Neuron (in vitro differentiated cells): ENCODE measurements at regions not wholly inside any gene's neighbourhood (a gene's known extent, or its start where the extent isn't known, plus 50 kb on each side); places are given as distances from the start of the nearest gene placed in this dataset.

Experiments
- H2AFZ ChIP-seq: one replicate; pipeline ENCODE4 v1.6.1; 2013; ENCODE audit warnings: low read depth, mild to moderate bottlenecking, inconsistent platforms, low read length, moderate library complexity
- H3K27me3 ChIP-seq: one replicate; pipeline ENCODE4 v1.6.1; 2013; ENCODE audit warnings: low read length; ENCODE audit not compliant: insufficient read depth
- H3K36me3 ChIP-seq: one replicate; pipeline ENCODE4 v1.6.1; 2013; ENCODE audit warnings: low read length; ENCODE audit not compliant: insufficient read depth
- H3K4me1 ChIP-seq: one replicate; pipeline ENCODE4 v1.6.1; 2013; ENCODE audit warnings: low read length; ENCODE audit not compliant: insufficient read depth
- H3K4me3 ChIP-seq: 2 replicates; pipeline ENCODE4 v1.5.1; 2013; ENCODE audit warnings: mild to moderate bottlenecking, low read length, moderate library complexity
- H3K9me3 ChIP-seq: one replicate; pipeline ENCODE4 v1.6.1; 2013; ENCODE audit warnings: low read length

GRCh38 chr5:44028226-44028625 lies 361.0 kb downstream of the FGF10 start:
- Histone ChIP-seq H2AFZ (no peak overlapping the region), H3K4me3 (no peak overlapping the region), H3K9me3 (no peaks in the 10 kb centered on the region), H3K36me3 (no peaks in the 10 kb centered on the region), H3K4me1 (no peaks in the 10 kb centered on the region), H3K27me3 (no peaks in the 10 kb centered on the region)

- no peaks in the 10 kb centered on the region for H3K9me3 ChIP-seq
- no peaks in the 10 kb centered on the region for H3K27me3 ChIP-seq
- no peaks in the 10 kb centered on the region for H3K36me3 ChIP-seq
- no peaks in the 10 kb centered on the region for H3K4me1 ChIP-seq
- no peak overlapping the region for H2AFZ ChIP-seq
- no peak overlapping the region for H3K4me3 ChIP-seq
These were observed 366.6 kb downstream of the FGF10 start for GRCh38 chr5:44022622-44023021.

- H3K27me3 ChIP-seq = no peaks in the 10 kb centered on the region
- H3K9me3 ChIP-seq = no peaks in the 10 kb centered on the region
- H3K4me3 ChIP-seq = no peak overlapping the region
- H2AFZ ChIP-seq = no peak overlapping the region
- H3K36me3 ChIP-seq = no peaks in the 10 kb centered on the region
- no peaks in the 10 kb centered on the region for H3K4me1 ChIP-seq
These were observed 377.7 kb downstream of the FGF10 start for GRCh38 chr5:44011518-44011917.

GRCh38 chr5:44002381-44002901 lies 386.8 kb downstream of the FGF10 start:
- no peaks in the 10 kb centered on the region for H3K9me3 ChIP-seq

GRCh38 chr5:44001675-44002380 lies 387.4 kb downstream of the FGF10 start:
- Histone ChIP-seq H3K9me3 (no peaks in the 10 kb centered on the region), H3K4me1 (peaks cover 3% of the 10 kb centered on the region), H2AFZ (no peak overlapping the region), H3K4me3 (no peak overlapping the region), H3K36me3 (no peaks in the 10 kb centered on the region), H3K27me3 (no peaks in the 10 kb centered on the region)

More at GRCh38 chr5:44002381-44002901, 386.8 kb downstream of the FGF10 start:
- peaks cover 3% of the 10 kb centered on the region for H3K4me1 ChIP-seq
- H3K36me3 ChIP-seq = no peaks in the 10 kb centered on the region
- H2AFZ ChIP-seq = no peak overlapping the region
- no peak overlapping the region for H3K4me3 ChIP-seq
- no peaks in the 10 kb centered on the region for H3K27me3 ChIP-seq

- Histone ChIP-seq H3K9me3 (no peaks in the 10 kb centered on the region), H2AFZ (no peak overlapping the region), H3K4me1 (peaks cover 3% of the 10 kb centered on the region), H3K27me3 (no peaks in the 10 kb centered on the region), H3K4me3 (no peak overlapping the region), H3K36me3 (no peaks in the 10 kb centered on the region)
These were observed 388.0 kb downstream of the FGF10 start for GRCh38 chr5:44001236-44001635.

GRCh38 chr5:43997647-43998272 lies 391.5 kb downstream of the FGF10 start:
- H3K4me1 ChIP-seq = peaks cover 16% of the 10 kb centered on the region
- H2AFZ ChIP-seq = no peak overlapping the region
- H3K36me3 ChIP-seq = no peaks in the 10 kb centered on the region
- no peaks in the 10 kb centered on the region for H3K9me3 ChIP-seq
- H3K27me3 ChIP-seq = no peaks in the 10 kb centered on the region
- no peak overlapping the region for H3K4me3 ChIP-seq

- Histone ChIP-seq H3K27me3 (no peaks in the 10 kb centered on the region), H2AFZ (no peak overlapping the region), H3K4me3 (no peak overlapping the region)
These were observed 393.0 kb downstream of the FGF10 start for GRCh38 chr5:43996221-43996620.

GRCh38 chr5:43994352-43994708 lies 391.4 kb downstream of the NNT start:
- no peak overlapping the region for H3K4me3 ChIP-seq
- no peaks in the 10 kb centered on the region for H3K36me3 ChIP-seq
- H3K4me1 ChIP-seq = peaks cover 16% of the 10 kb centered on the region
- no peaks in the 10 kb centered on the region for H3K9me3 ChIP-seq
- no peaks in the 10 kb centered on the region for H3K27me3 ChIP-seq
- H2AFZ ChIP-seq = no peak overlapping the region

More at GRCh38 chr5:43996221-43996620, 393.0 kb downstream of the FGF10 start:
- no peaks in the 10 kb centered on the region for H3K36me3 ChIP-seq
- peaks cover 16% of the 10 kb centered on the region for H3K4me1 ChIP-seq
- H3K9me3 ChIP-seq = no peaks in the 10 kb centered on the region

- Histone ChIP-seq H3K4me1 (peaks cover 16% of the 10 kb centered on the region), H3K27me3 (no peaks in the 10 kb centered on the region), H3K36me3 (no peaks in the 10 kb centered on the region), H3K4me3 (no peak overlapping the region), H3K9me3 (no peaks in the 10 kb centered on the region), H2AFZ (no peak overlapping the region)
These were observed 390.8 kb downstream of the NNT start for GRCh38 chr5:43993634-43994351.

- no peak overlapping the region for H2AFZ ChIP-seq
These were observed 382.4 kb downstream of the NNT start for GRCh38 chr5:43985411-43985810.

GRCh38 chr5:43981556-43981955 lies 378.6 kb downstream of the NNT start:
- Histone ChIP-seq H3K27me3 (no peaks in the 10 kb centered on the region), H3K4me1 (no peaks in the 10 kb centered on the region), H3K4me3 (no peak overlapping the region), H3K36me3 (no peaks in the 10 kb centered on the region), H2AFZ (no peak overlapping the region), H3K9me3 (no peaks in the 10 kb centered on the region)

More at GRCh38 chr5:43985411-43985810, 382.4 kb downstream of the NNT start:
- H3K4me1 ChIP-seq = no peaks in the 10 kb centered on the region
- H3K27me3 ChIP-seq = no peaks in the 10 kb centered on the region
- no peaks in the 10 kb centered on the region for H3K9me3 ChIP-seq
- H3K36me3 ChIP-seq = no peaks in the 10 kb centered on the region
- H3K4me3 ChIP-seq = no peak overlapping the region

GRCh38 chr5:43973908-43974307 lies 370.9 kb downstream of the NNT start:
- no peaks in the 10 kb centered on the region for H3K27me3 ChIP-seq
- no peak overlapping the region for H2AFZ ChIP-seq
- peaks cover 15% of the 10 kb centered on the region for H3K4me1 ChIP-seq
- no peaks in the 10 kb centered on the region for H3K9me3 ChIP-seq
- H3K36me3 ChIP-seq = no peaks in the 10 kb centered on the region
- H3K4me3 ChIP-seq = no peak overlapping the region
